ENCODE measurements at regions not wholly inside any gene's neighbourhood (a gene's known extent, or its start where the extent isn't known, plus 50 kb on each side); places are given as distances from the start of the nearest gene placed in this dataset.

- Histone ChIP-seq H3K4me2 (no peak overlapping the region), H3K9me3 (replicated peaks in 1 of 11) (no peaks in the 10 kb centered on the region), H4K20me1 (no peaks in the 10 kb centered on the region), H3K36me3 (no peaks in the 10 kb centered on the region), H3K4me3 (no peak overlapping the region), H3K27me3 (no peaks in the 10 kb centered on the region), H3K4me1 (0 out of 20 replicates have a peak, but pooled peaks cover 0 to 4% (median 0%) of the 10 kb centered on the region in 10 experiments), H3K9ac (no peak overlapping the region), H3K27ac (no peak overlapping the region)
- TF ChIP-seq Cebpa-rat (IDR thresholded peaks at IDR 0.05), result no peak
Measured at GRCh38 chr4:170776983-170777382, 687.2 kb upstream of the AADAT start.

DNA sequence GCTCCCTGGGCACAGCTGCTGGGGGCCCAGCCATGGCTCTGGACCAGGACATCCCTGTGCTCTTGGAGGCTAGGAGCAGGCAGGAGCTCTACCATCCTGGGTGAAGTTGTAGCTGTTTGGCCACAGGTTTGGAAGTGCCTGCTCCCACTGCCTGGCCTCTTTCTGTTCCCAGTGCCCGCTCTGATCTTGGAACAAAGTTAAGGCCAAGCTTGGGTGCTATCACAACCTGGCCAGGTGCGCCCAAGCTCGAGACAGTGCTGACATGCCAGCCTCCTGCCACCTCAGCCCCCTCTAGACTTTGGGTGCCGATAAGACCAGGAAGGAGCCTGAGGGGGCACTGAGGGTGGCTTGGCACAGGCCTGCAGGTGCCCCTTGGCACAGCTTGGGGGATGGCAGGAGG, 686.1 kb upstream of the AADAT start:
- no peak for TF ChIP-seq Cebpa-rat (IDR thresholded peaks at IDR 0.05)
- no peaks in the 10 kb centered on the region for H4K20me1 ChIP-seq

GRCh38 chr4:170773709-170774273, 684.0 kb upstream of the AADAT start:
- Histone ChIP-seq H3K9me3 (replicated peaks in 1 of 11) (no peaks in the 10 kb centered on the region), H4K20me1 (no peaks in the 10 kb centered on the region), H3K27me3 (no peaks in the 10 kb centered on the region), H3K4me2 (no peak overlapping the region), H3K4me3 (no peak overlapping the region), H3K27ac (no peak overlapping the region), H3K9ac (no peak overlapping the region), H3K36me3 (no peaks in the 10 kb centered on the region), H3K4me1 (0 out of 20 replicates have a peak, but pooled peaks cover 0 to 4% (median 0%) of the 10 kb centered on the region in 10 experiments)
- TF ChIP-seq Cebpa-rat (IDR thresholded peaks at IDR 0.05), result no peak

More for the DNA sequence above, 686.1 kb upstream of the AADAT start:
- Histone ChIP-seq H3K4me2 (no peak overlapping the region), H3K9ac (no peak overlapping the region), H3K4me1 (0 out of 20 replicates have a peak, but pooled peaks cover 0 to 4% (median 0%) of the 10 kb centered on the region in 10 experiments), H3K27ac (no peak overlapping the region), H3K9me3 (replicated peaks in 1 of 11) (no peaks in the 10 kb centered on the region), H3K27me3 (no peaks in the 10 kb centered on the region), H3K4me3 (no peak overlapping the region), H3K36me3 (no peaks in the 10 kb centered on the region)

GRCh38 chr4:170772429-170772828, 682.7 kb upstream of the AADAT start:
- no peak for TF ChIP-seq Cebpa-rat (IDR thresholded peaks at IDR 0.05)

GRCh38 chr4:170770664-170771063, 680.9 kb upstream of the AADAT start:
- Histone ChIP-seq H3K4me1 (no peaks in the 10 kb centered on the region), H3K4me2 (no peak overlapping the region), H3K4me3 (no peak overlapping the region), H3K9me3 (replicated peaks in 1 of 11) (no peaks in the 10 kb centered on the region), H4K20me1 (no peaks in the 10 kb centered on the region), H3K9ac (no peak overlapping the region), H3K36me3 (no peaks in the 10 kb centered on the region), H3K27me3 (no peaks in the 10 kb centered on the region), H3K27ac (no peak overlapping the region)
- TF ChIP-seq Cebpa-rat (IDR thresholded peaks at IDR 0.05), result no peak

More at GRCh38 chr4:170772429-170772828, 682.7 kb upstream of the AADAT start:
- Histone ChIP-seq H3K27me3 (no peaks in the 10 kb centered on the region), H3K9me3 (replicated peaks in 1 of 11) (no peaks in the 10 kb centered on the region), H3K4me2 (no peak overlapping the region), H3K36me3 (no peaks in the 10 kb centered on the region), H3K4me1 (0 out of 20 replicates have a peak, but pooled peaks cover 0 to 4% (median 0%) of the 10 kb centered on the region in 10 experiments), H3K4me3 (no peak overlapping the region), H4K20me1 (no peaks in the 10 kb centered on the region), H3K9ac (no peak overlapping the region), H3K27ac (no peak overlapping the region)

DNA sequence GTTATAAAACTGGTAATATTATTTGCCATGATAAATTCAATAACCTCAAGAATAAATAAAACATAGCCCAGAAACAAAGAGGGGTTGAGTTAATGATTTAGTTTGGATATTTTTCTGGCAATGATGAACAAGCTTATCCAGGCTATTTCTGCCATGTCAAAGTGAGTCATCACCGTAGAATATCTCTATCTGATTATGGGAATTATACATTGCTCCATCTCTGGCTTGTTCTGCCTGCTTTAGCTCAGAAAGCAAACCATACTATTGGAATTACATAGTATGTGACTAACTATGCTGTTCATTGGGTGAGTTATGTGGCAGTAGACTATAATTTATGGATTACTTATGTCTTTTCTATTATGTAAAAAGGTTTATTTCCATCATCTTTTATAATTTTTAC, 680.1 kb upstream of the AADAT start:
- Histone ChIP-seq H3K9ac (no peak overlapping the region), H3K4me2 (no peak overlapping the region), H4K20me1 (no peaks in the 10 kb centered on the region), H3K36me3 (no peaks in the 10 kb centered on the region), H3K9me3 (replicated peaks in 1 of 11) (no peaks in the 10 kb centered on the region), H3K27ac (no peak overlapping the region), H3K27me3 (no peaks in the 10 kb centered on the region), H3K4me1 (no peaks in the 10 kb centered on the region), H3K4me3 (no peak overlapping the region)
- no peak for TF ChIP-seq Cebpa-rat (IDR thresholded peaks at IDR 0.05)

- Histone ChIP-seq H3K27ac (no peak overlapping the region), H3K9ac (no peak overlapping the region), H3K4me3 (no peak overlapping the region), H3K4me2 (no peak overlapping the region), H3K27me3 (no peaks in the 10 kb centered on the region), H3K4me1 (no peaks in the 10 kb centered on the region), H3K36me3 (no peaks in the 10 kb centered on the region), H3K9me3 (replicated peaks in 1 of 11) (peaks cover 7 to 20% (median 9%) of the 10 kb centered on the region in 11 experiments; a peak in 17 of 22 replicates), H4K20me1 (no peaks in the 10 kb centered on the region)
- TF ChIP-seq Cebpa-rat (IDR thresholded peaks at IDR 0.05), result no peak
Measured at GRCh38 chr4:170758988-170759387, 669.2 kb upstream of the AADAT start.

DNA sequence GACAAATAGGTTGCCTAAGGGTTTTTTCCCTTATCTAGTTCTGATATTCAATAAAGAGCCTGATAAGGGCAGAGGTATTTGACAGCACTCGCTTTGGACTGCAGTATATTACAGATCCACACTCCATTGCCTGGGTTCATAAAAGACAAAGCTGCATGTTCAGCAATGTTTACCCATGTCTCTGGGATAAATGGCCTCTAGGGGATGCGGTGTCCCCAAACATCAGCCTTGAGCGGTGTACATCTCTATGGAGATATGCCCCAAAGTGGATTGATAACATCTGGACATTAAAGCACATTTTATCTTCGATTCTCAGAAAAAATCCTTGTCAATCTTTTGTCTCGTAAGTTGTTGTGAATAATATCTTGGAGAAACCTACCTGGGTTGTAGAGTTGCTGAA, 660.8 kb upstream of the AADAT start:
- Histone ChIP-seq H3K4me1 (no peaks in the 10 kb centered on the region), H3K9ac (no peak overlapping the region), H3K27me3 (no peaks in the 10 kb centered on the region), H3K36me3 (no peaks in the 10 kb centered on the region), H3K4me3 (no peak overlapping the region), H3K4me2 (no peak overlapping the region), H4K20me1 (no peaks in the 10 kb centered on the region), H3K27ac (no peak overlapping the region), H3K9me3 (replicated peaks in 1 of 11) (peaks cover 7 to 27% (median 13%) of the 10 kb centered on the region in 11 experiments; a peak in 18 of 22 replicates)
- no peak for TF ChIP-seq Cebpa-rat (IDR thresholded peaks at IDR 0.05)

DNA sequence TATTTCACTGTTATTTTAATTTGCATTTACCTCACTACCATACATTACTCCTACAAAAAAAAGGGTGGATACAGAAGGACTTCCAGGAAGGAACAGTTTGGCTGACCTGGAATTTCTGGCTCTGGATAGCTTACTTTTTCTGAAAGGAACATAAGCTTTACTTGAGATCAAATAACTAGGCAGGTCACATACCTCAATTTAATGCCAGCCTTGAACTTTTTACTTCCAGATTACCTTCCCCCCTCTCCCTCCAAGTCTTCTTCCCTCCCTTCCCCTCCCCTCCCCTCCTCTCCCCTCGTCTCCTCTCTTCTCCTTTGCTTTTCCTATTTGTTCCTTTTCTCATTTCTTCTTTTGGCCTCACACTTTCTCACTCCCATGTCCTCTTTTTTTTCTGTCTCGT, 659.2 kb upstream of the AADAT start:
- no peaks in the 10 kb centered on the region for H3K36me3 ChIP-seq
- no peaks in the 10 kb centered on the region for H3K27me3 ChIP-seq
- no peak overlapping the region for H3K4me3 ChIP-seq
- H4K20me1 ChIP-seq, result no peaks in the 10 kb centered on the region
- H3K9ac ChIP-seq, result no peak overlapping the region
- peaks cover 0 to 12% (median 4%) of the 10 kb centered on the region in 11 experiments; a peak in 14 of 22 replicates for H3K9me3 ChIP-seq (replicated peaks in 1 of 11)
- no peaks in the 10 kb centered on the region for H3K4me1 ChIP-seq
- TF ChIP-seq Cebpa-rat (IDR thresholded peaks at IDR 0.05), result no peak
- H3K27ac ChIP-seq, result no peak overlapping the region
- no peak overlapping the region for H3K4me2 ChIP-seq

- no peak overlapping the region for H3K4me3 ChIP-seq
- H3K4me2 ChIP-seq, result no peak overlapping the region
- no peaks in the 10 kb centered on the region for H3K4me1 ChIP-seq
- no peaks in the 10 kb centered on the region for H3K27me3 ChIP-seq
- no peaks in the 10 kb centered on the region for H4K20me1 ChIP-seq
- no peaks in the 10 kb centered on the region for H3K9me3 ChIP-seq (replicated peaks in 1 of 11)
- TF ChIP-seq Cebpa-rat (IDR thresholded peaks at IDR 0.05), result no peak
- H3K36me3 ChIP-seq, result no peaks in the 10 kb centered on the region
- H3K9ac ChIP-seq, result no peak overlapping the region
- no peak overlapping the region for H3K27ac ChIP-seq
Measured at GRCh38 chr4:170743633-170744032, 653.9 kb upstream of the AADAT start.

Data from BLaER1 treated with 17β-estradiol and CSF1 and Interleukin-3, amounts not matched to agents 10 nM and 100 nM (cell line).